Right cardiac atrium (tissue), 5 donors: ENCODE measurements at regions not wholly inside any gene's neighbourhood (a gene's known extent, or its start where the extent isn't known, plus 50 kb on each side); places are given as distances from the start of the nearest gene placed in this dataset.

ENCODE experiments used
- ATAC-seq, 2 donors: fragments of 200-7000 bp; cut with Tn5 transposase; one replicate each; pipeline versions ENCODE4 v1.8.0 to v1.9.1; 2020; ENCODE audit warnings: moderate library complexity in 2 of 2, mild to moderate bottlenecking in 1 of 2
- DNase-seq, 3 donors: peaks; one replicate each; pipeline ENCODE4 v3.0.0-alpha.2; 2020
- H3K27ac ChIP-seq: one replicate; pipeline ENCODE4 v1.5.1; 2013; ENCODE audit warnings: mild to moderate bottlenecking, low read length, control low read depth, moderate library complexity
- H3K27me3 ChIP-seq: one replicate; pipeline ENCODE4 v1.6.1; 2013; ENCODE audit not compliant: control insufficient read depth, insufficient read depth
- H3K4me1 ChIP-seq: one replicate; pipeline ENCODE4 v1.6.1; 2013; ENCODE audit warnings: low read length; ENCODE audit not compliant: control insufficient read depth, insufficient read depth
- H3K4me3 ChIP-seq: one replicate; pipeline ENCODE4 v1.5.1; 2013; ENCODE audit warnings: low read length, control low read depth
- H3K9me3 ChIP-seq: one replicate; pipeline ENCODE4 v1.6.1; 2013; ENCODE audit warnings: low read length; ENCODE audit not compliant: control insufficient read depth
- WGBS: extraction: QIAGEN DNeasy Blood & Tissue Kit; methylation state at CpG from one replicate; pipeline ENCODE4 v1.1.7; 2013; 5-methylcytosine and 5-hydroxymethylcytosine counted together
- intact Hi-C, 4 donors: fragments of 100-400 bp; cut with DNase I; formaldehyde crosslinking; loops; one replicate each; pipeline versions ENCODE4 v1.11.0 to v1.14.0; 2022 to 2023
- donor health status: healthy with polysubstance abuse.
- donor health status: DM: no; HTN: yes; CAD: no.
- donor health status: DM: no; HTN: no; CAD: no.
- donor health status: DM: no; HTN: yes; CAD: no; lungs with severe emphysema.
- donor health status: DM: yes; HTN: yes; CAD: no.

DNA sequence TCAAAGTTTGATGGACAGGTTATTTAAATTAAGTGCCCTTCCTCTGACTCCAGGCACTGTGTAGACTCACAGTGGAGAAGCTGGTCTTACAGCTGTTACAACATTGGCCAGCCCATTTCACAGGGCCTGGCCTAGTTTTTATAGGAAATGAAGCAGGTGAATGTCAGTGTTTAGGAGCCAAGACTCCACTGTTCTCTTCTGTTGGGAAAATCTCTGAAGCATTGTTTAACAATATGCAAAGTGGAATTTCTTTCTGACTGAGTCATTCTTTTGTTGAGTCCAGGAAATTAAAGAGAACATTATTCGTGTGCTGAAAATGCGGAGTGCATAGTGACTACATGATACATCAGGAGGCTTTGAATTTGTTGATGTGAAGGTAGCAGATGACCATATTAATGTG, 64.7 kb downstream of the ARRDC4 start:
- no peak for ATAC-seq
- Histone ChIP-seq H3K9me3 (no peaks in the 10 kb centered on the region), H3K4me1 (no peaks in the 10 kb centered on the region), H3K4me3 (no peak overlapping the region), H3K27me3 (no peaks in the 10 kb centered on the region), H3K27ac (no peak overlapping the region)
- DNase-seq: no peak
- intact Hi-C loops: no loop called here
- WGBS: 76% methylated on average over 2 of the region's 2 CpGs

DNA sequence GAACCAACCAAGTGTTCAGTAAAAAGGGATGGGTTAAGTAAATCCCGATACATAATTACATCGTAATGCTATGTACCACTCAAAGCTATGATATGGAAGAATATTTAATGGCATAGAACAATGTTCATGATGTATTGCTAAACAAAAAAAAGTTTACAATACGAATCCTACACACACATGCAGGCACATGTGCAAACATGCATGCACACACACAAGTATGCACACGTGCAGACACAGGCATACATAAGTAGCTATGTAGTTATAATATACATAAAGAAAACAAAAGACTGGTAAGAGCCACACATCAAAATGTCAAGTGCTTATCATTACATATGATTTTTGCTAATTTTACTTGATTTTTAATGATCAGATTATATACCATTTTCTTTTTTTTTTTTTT, 74.2 kb downstream of the ARRDC4 start:
- WGBS: 77% methylated on average over 4 of the region's 4 CpGs
- intact Hi-C loops: no loop called here
- Histone ChIP-seq H3K27ac (no peak overlapping the region), H3K4me1 (no peaks in the 10 kb centered on the region), H3K4me3 (no peak overlapping the region), H3K27me3 (no peaks in the 10 kb centered on the region), H3K9me3 (no peaks in the 10 kb centered on the region)
- ATAC-seq: no peak
- DNase-seq: no peak

DNA sequence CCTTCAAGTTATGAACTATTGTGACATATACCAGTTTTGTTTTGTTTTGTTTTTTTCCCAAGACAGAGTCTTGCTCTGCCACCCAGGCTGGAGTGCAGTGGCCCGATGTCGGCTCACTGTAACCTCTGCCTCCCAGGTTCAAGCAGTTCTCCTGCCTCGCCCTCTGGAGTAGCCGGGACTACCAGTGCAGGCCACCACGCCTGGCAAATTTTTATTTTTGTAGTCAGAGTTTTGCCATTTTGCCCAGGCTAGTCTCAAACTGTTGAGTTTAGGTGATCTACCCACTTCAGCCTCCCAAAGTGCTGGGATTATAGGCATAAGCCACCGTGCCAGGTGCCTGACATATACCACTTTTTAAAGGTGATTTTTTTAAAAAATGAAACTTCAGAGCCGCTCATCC, 74.6 kb downstream of the ARRDC4 start:
- Histone ChIP-seq H3K27ac (no peak overlapping the region), H3K4me3 (no peak overlapping the region), H3K4me1 (no peaks in the 10 kb centered on the region), H3K27me3 (no peaks in the 10 kb centered on the region), H3K9me3 (no peaks in the 10 kb centered on the region)
- 90% methylated on average over 7 of the region's 7 CpGs for WGBS
- DNase-seq (no peak), ATAC-seq (no peak)
- intact Hi-C loops: no loop called here

DNA sequence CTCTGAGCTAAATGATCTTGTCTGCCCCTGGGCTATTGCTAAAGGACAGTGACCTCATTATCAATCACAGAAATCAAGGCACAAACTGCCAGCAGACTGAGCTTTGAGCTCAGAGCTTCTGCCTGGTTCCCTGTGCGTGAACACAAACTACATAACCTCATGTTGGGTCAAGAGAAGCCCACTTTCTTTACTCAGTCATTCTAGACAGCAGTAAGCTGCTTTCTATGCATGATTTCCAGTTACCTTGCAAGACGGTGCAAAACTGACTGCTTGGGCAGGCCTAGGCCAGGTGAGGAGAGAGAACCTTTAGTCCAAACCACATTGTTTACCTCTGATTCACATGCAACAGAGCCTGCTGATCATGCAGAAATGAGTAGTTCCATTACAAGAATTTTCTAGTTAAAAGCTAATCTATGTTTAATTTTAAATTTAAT, 75.1 kb downstream of the ARRDC4 start:
- no peak for DNase-seq
- Histone ChIP-seq H3K27ac (no peak overlapping the region), H3K4me3 (no peak overlapping the region), H3K4me1 (no peaks in the 10 kb centered on the region), H3K9me3 (no peaks in the 10 kb centered on the region), H3K27me3 (no peaks in the 10 kb centered on the region)
- ATAC-seq: no peak
- intact Hi-C loops: no loop called here
- 79% methylated on average over 2 of the region's 2 CpGs for WGBS

DNA sequence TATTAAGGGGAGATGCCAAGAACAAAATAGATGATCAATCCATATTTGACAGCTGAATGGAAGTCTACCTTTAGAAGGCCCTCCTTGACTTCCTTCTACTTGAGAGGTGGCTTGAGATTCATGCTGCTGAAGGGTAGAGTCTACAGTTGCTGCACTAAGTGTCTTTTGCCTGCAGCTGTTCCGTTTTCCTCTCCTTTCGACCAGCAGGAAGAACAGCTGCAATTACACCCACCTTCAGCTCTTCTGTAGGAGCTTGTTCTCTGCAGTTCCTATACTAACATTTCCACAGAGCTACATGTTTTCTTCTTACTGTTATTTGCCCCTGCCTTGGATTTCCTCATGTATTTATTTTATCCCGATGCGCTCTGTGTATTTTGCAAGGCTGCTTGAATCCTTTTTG, 79.1 kb downstream of the ARRDC4 start:
- DNase-seq (no peak), ATAC-seq (no peak)
- no peaks in the 10 kb centered on the region for H3K27me3 ChIP-seq
- intact Hi-C loops: no loop called here
- WGBS: 84% methylated on average over 4 of the region's 4 CpGs
- H3K27ac ChIP-seq: no peak overlapping the region
- no peak overlapping the region for H3K4me3 ChIP-seq
- no peaks in the 10 kb centered on the region for H3K4me1 ChIP-seq
- no peaks in the 10 kb centered on the region for H3K9me3 ChIP-seq

- ATAC-seq (no peak), DNase-seq (no peak)
- intact Hi-C loops: no loop called here
- H3K9me3 ChIP-seq: no peaks in the 10 kb centered on the region
- no peaks in the 10 kb centered on the region for H3K4me1 ChIP-seq
- H3K27ac ChIP-seq: no peak overlapping the region
- no peak overlapping the region for H3K4me3 ChIP-seq
- H3K27me3 ChIP-seq: no peaks in the 10 kb centered on the region
- WGBS: 84% methylated on average over 5 of the region's 5 CpGs
Observed at GRCh38 chr15:98040146-98040545, 79.6 kb downstream of the ARRDC4 start.

DNA sequence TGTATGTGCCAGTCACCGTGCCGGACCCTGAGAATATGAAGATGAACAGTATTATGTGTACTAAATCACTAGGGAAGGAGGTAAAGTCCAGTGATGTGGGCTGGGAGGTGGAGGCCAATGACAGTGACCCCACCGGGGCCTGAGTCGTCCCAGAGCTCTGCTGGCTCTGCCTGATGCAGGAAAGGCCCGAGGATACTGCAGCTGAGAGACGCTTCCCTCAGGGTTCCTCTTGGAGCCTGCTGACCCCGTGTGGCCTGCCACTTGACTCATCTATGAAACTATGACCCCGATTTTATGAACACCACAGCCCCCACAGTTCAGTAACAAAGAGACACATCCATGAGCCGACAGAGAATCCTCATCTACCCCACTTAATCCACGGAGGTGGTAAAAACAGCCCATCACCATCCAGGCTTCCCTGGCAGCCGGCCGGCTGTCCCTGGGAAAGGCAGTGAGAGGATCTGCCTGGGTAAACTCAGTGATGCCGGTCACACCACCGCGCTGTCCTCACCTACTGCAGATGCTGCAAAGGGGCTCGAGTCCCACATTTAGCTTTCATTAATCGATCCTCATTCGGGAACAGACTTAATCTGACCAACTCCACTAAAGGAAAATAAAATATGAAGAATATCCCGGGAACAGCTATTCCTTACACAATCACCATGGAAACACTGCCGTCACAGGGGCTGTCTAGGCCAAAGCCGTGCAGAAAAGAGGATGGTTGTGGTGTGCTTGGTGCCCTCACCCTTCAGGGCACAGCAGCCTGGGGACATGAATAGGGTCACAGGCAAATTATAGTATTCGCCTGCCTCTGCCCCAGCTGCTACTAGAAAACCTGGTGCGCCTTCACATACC, 82.9 kb downstream of the ARRDC4 start:
- H3K9me3 ChIP-seq: no peaks in the 10 kb centered on the region
- ATAC-seq (no peak), DNase-seq (no peak)
- H3K4me3 ChIP-seq: no peak overlapping the region
- intact Hi-C loops: no loop called here
- WGBS: 76% methylated on average over 23 of the region's 23 CpGs
- no peak overlapping the region for H3K27ac ChIP-seq
- H3K27me3 ChIP-seq: no peaks in the 10 kb centered on the region
- no peaks in the 10 kb centered on the region for H3K4me1 ChIP-seq

GRCh38 chr15:98051734-98052133, 91.2 kb downstream of the ARRDC4 start:
- Histone ChIP-seq H3K4me1 (no peaks in the 10 kb centered on the region), H3K9me3 (no peaks in the 10 kb centered on the region), H3K4me3 (no peak overlapping the region), H3K27ac (no peak overlapping the region), H3K27me3 (no peaks in the 10 kb centered on the region)
- ATAC-seq (no peak), DNase-seq (no peak)
- 67% methylated on average over 3 of the region's 3 CpGs for WGBS
- intact Hi-C loops: no loop called here

GRCh38 chr15:98057453-98057852, 97.0 kb downstream of the ARRDC4 start:
- ATAC-seq (no peak), DNase-seq (no peak)
- H3K27ac ChIP-seq: no peak overlapping the region
- no peaks in the 10 kb centered on the region for H3K27me3 ChIP-seq
- no peak overlapping the region for H3K4me3 ChIP-seq
- H3K9me3 ChIP-seq: no peaks in the 10 kb centered on the region
- no peaks in the 10 kb centered on the region for H3K4me1 ChIP-seq
- 75% methylated on average over 1 of the region's 1 CpG for WGBS
- intact Hi-C loops: no loop called here

GRCh38 chr15:98062869-98063268, 102.4 kb downstream of the ARRDC4 start:
- no peak overlapping the region for H3K27ac ChIP-seq
- H3K4me3 ChIP-seq: no peak overlapping the region
- DNase-seq: no peak
- 39% methylated on average over 3 of the region's 3 CpGs for WGBS
- H3K4me1 ChIP-seq: no peaks in the 10 kb centered on the region
- H3K27me3 ChIP-seq: no peaks in the 10 kb centered on the region
- intact Hi-C loops: no loop called here
- no peaks in the 10 kb centered on the region for H3K9me3 ChIP-seq
- no peak for ATAC-seq

DNA sequence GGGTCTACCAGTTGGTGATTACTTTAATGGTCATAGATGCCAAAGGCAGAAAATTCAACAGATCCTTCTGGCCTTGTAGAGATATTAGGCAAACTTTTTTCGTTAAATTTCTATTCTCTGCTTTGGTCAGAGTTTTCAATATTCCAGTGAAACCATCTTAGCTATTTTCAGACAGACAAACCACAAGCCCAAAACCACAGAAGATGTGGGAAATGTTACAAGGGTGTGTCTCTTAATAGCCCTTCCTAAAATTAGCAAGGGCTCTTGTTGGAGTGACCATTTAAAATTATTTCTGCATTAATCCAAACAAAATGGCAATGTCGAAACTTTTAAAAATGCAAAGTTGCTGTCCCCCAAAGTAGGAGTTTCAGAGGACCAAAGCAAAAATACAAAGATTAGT, 102.8 kb downstream of the ARRDC4 start:
- H3K4me1 ChIP-seq: no peaks in the 10 kb centered on the region
- H3K4me3 ChIP-seq: no peak overlapping the region
- intact Hi-C loops: no loop called here
- 66% methylated on average over 2 of the region's 2 CpGs for WGBS
- no peaks in the 10 kb centered on the region for H3K27me3 ChIP-seq
- DNase-seq: no peak
- ATAC-seq: no peak
- no peaks in the 10 kb centered on the region for H3K9me3 ChIP-seq
- no peak overlapping the region for H3K27ac ChIP-seq

DNA sequence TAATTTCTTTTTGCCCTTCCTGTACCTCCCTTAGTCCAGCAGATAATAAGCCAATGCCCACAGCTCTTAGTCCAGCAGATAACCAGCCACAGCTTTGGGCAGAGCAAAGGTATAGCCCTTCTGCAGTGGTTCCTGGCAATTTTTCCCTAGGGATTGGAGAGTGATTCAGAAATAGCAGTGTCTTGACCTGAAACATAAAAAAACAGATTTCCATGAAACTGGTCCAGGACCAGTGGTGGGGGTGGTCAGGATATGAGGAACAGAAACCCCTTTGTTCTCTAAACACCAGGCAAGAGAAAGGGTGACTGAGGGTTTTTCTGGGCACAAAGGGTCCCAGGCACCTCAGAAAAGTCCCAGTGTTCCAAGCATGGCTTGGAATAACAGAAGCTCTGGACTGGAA, 103.4 kb downstream of the ARRDC4 start:
- no peak overlapping the region for H3K4me3 ChIP-seq
- DNase-seq (no peak), ATAC-seq (no peak)
- no peaks in the 10 kb centered on the region for H3K9me3 ChIP-seq
- H3K27ac ChIP-seq: no peak overlapping the region
- H3K27me3 ChIP-seq: no peaks in the 10 kb centered on the region
- intact Hi-C loops: no loop called here
- no peaks in the 10 kb centered on the region for H3K4me1 ChIP-seq
